Subcutaneous abdominal adipose tissue (tissue), 5 donors: ENCODE measurements at regions not wholly inside any gene's neighbourhood (a gene's known extent, or its start where the extent isn't known, plus 50 kb on each side); places are given as distances from the start of the nearest gene placed in this dataset.
"Not testable (repeated sequence)": the region's sequence is repeated elsewhere in the genome, so short reads cannot be mapped to it uniquely, and the experiment has no call there.

Source experiments
- H3K27ac ChIP-seq: one replicate; pipeline ENCODE4 v1.7.0; 2013; ENCODE audit warnings: low read depth, mild to moderate bottlenecking, inconsistent platforms, low read length, moderate library complexity
- H3K27me3 ChIP-seq, 5 donors: one replicate each; pipeline ENCODE4 v1.7.0; 2013; ENCODE audit warnings: low read length in 5 of 5, inconsistent platforms in 1 of 5; ENCODE audit not compliant: control insufficient read depth in 5 of 5, insufficient read depth in 4 of 5
- H3K36me3 ChIP-seq, 5 donors: one replicate each; pipeline ENCODE4 v1.7.0; 2013; ENCODE audit warnings: low read length in 5 of 5; ENCODE audit not compliant: control insufficient read depth in 5 of 5, insufficient read depth in 5 of 5
- H3K4me1 ChIP-seq, 5 donors: one replicate each; pipeline ENCODE4 v1.7.0; 2013; ENCODE audit warnings: low read length in 5 of 5, mild to moderate bottlenecking in 3 of 5, moderate library complexity in 1 of 5; ENCODE audit not compliant: control insufficient read depth in 5 of 5, insufficient read depth in 5 of 5
- H3K4me3 ChIP-seq, 5 donors: one replicate each; pipeline ENCODE4 v1.7.0; 2013; ENCODE audit warnings: low read length in 5 of 5, low read depth in 1 of 5
- H3K9ac ChIP-seq, 5 donors: one replicate each; pipeline ENCODE4 v1.7.0; 2013; ENCODE audit warnings: low read length in 5 of 5, mild to moderate bottlenecking in 4 of 5, moderate library complexity in 3 of 5
- H3K9me3 ChIP-seq, 5 donors: one replicate each; pipeline ENCODE4 v1.7.0; 2013; ENCODE audit warnings: low read length in 5 of 5; ENCODE audit not compliant: control insufficient read depth in 5 of 5
- donor health status: healthy.
- donor health status: healthy.
- donor health status: healthy.
- donor health status: healthy.
- donor health status: healthy.

DNA sequence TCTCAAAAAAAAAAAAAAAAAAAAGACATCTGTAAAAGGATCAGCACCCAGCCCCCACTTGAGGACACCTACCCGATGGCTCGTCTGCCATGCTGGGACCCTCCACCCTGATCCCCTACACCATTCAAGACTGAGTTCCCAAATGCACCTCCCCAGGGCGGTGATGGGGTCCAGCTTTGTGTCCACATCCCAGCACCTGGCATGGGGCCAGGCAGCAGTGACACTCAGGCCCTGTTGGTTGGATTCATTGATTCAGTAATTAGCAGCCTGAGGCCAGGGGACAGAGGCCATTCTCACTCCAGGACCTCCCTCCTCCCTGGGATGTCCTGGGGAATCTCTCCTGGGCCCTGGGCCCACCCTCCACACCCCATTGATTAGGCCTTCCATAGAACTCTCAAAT lies 88.8 kb upstream of the RUFY1 start:
- H3K4me1 ChIP-seq, result no peaks in the 10 kb centered on the region
- H3K4me3 ChIP-seq, result no peak overlapping the region
- H3K27me3 ChIP-seq, result peaks cover 0 to 2% (median 0%) of the 10 kb centered on the region in 5 donors
- no peak overlapping the region for H3K27ac ChIP-seq
- H3K9me3 ChIP-seq, result peaks cover 2 to 12% (median 9%) of the 10 kb centered on the region in 5 donors
- no peaks in the 10 kb centered on the region for H3K36me3 ChIP-seq
- H3K9ac ChIP-seq, result no peak overlapping the region

DNA sequence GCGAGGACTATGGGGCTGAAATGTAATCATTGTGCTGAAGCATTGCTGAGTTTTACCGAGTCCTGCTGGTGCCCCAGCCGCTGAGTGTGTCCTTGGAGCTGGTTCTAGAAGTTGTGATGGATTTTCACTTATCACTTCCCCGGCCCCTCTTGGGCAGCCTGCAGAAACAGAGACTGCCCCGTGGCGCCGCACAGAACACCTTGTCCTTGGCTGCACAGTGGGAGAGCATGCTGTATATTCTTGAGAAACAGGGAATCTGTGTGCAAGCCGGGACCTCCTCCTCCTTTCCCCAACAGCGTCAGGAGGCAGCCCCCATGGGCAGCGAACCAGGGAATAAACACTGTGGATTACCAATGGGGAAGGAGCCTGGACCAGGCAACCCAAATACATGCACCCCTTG lies 90.6 kb upstream of the RUFY1 start:
- no peak overlapping the region for H3K4me3 ChIP-seq
- H3K9ac ChIP-seq, result no peak overlapping the region

DNA sequence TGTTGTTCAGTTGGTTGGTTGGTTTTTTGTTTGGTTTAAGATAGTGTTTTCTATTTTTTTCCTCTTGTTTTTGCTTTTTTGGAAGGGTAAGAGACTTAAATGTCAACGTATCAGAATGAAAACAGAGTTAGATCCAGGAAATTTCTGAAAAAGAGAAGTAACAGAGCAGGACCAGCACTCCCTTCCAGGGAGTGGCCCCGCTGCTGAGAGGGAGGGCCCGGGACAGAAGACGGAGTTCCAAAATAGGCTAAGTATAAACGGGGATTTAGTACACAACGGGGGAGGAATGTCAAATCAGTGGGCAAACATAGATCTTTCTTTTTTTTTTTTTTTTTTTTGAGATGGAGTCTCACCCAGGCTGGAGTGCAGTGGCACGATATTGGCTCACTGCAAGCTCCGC lies 92.7 kb upstream of the RUFY1 start:
- H3K36me3 ChIP-seq, result no peaks in the 10 kb centered on the region
- H3K9me3 ChIP-seq, result no peaks in the 10 kb centered on the region
- H3K27ac ChIP-seq, result no peak overlapping the region
- H3K9ac ChIP-seq, result no peak overlapping the region
- H3K4me3 ChIP-seq, result no peak overlapping the region
- peaks cover 0 to 2% (median 2%) of the 10 kb centered on the region in 5 donors for H3K27me3 ChIP-seq
- no peaks in the 10 kb centered on the region for H3K4me1 ChIP-seq

More for the DNA sequence above, 90.6 kb upstream of the RUFY1 start:
- Histone ChIP-seq H3K27ac (no peak overlapping the region), H3K9me3 (peaks cover 0 to 9% (median 4%) of the 10 kb centered on the region in 5 donors), H3K36me3 (no peaks in the 10 kb centered on the region), H3K4me1 (no peaks in the 10 kb centered on the region), H3K27me3 (peaks cover 0 to 2% (median 0%) of the 10 kb centered on the region in 5 donors)

GRCh38 chr5:179456075-179456474 lies 94.3 kb upstream of the RUFY1 start:
- not testable (repeated sequence) for H3K27ac ChIP-seq, H3K9me3 ChIP-seq, H3K4me3 ChIP-seq, H3K4me1 ChIP-seq, H3K36me3 ChIP-seq, H3K9ac ChIP-seq, H3K27me3 ChIP-seq

DNA sequence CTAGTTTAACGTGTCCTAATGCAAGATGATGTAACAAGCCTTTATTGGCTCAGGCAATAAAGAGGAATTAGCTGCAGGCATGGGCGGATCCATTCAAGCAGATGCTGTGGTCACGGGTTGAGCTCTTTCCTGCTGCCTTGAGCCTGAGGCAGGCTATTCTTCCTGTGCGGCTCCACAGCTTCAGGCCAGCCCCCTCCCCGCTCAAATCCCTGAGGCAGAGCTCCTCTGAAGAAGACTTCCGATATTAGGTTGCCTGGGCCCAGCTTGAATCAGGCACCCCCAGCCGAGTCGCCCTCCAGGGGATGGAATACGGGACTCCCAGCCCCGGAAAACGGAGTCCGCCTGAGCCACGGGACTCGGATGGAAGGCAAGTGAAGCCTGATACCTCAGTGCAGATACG lies 95.0 kb upstream of the RUFY1 start:
- H3K9me3 ChIP-seq, result peaks cover 0 to 9% (median 4%) of the 10 kb centered on the region in 5 donors

GRCh38 chr5:179454356-179454755 lies 96.0 kb upstream of the RUFY1 start:
- Histone ChIP-seq H3K27ac (no peak overlapping the region), H3K4me3 (no peak overlapping the region), H3K36me3 (no peaks in the 10 kb centered on the region), H3K9ac (no peak overlapping the region), H3K9me3 (peaks cover 0 to 9% (median 4%) of the 10 kb centered on the region in 5 donors), H3K27me3 (peaks cover 0 to 2% (median 0%) of the 10 kb centered on the region in 5 donors), H3K4me1 (no peaks in the 10 kb centered on the region)

More for the DNA sequence above, 95.0 kb upstream of the RUFY1 start:
- H3K4me1 ChIP-seq, result no peaks in the 10 kb centered on the region
- H3K27ac ChIP-seq, result no peak overlapping the region
- H3K36me3 ChIP-seq, result no peaks in the 10 kb centered on the region
- no peak overlapping the region for H3K4me3 ChIP-seq
- H3K27me3 ChIP-seq, result peaks cover 0 to 2% (median 2%) of the 10 kb centered on the region in 5 donors
- no peak overlapping the region for H3K9ac ChIP-seq

- Histone ChIP-seq H3K36me3 (no peaks in the 10 kb centered on the region), H3K9ac (no peak overlapping the region), H3K4me1 (no peaks in the 10 kb centered on the region), H3K27ac (no peak overlapping the region), H3K27me3 (peaks cover 0 to 2% (median 0%) of the 10 kb centered on the region in 5 donors), H3K9me3 (peaks cover 0 to 9% (median 4%) of the 10 kb centered on the region in 5 donors), H3K4me3 (no peak overlapping the region)
These were observed 96.7 kb upstream of the RUFY1 start for GRCh38 chr5:179453616-179454015.

- no peak overlapping the region for H3K9ac ChIP-seq
- peaks cover 0 to 2% (median 0%) of the 10 kb centered on the region in 5 donors for H3K27me3 ChIP-seq
- H3K4me1 ChIP-seq, result no peaks in the 10 kb centered on the region
- H3K4me3 ChIP-seq, result no peak overlapping the region
- peaks cover 0 to 9% (median 4%) of the 10 kb centered on the region in 5 donors for H3K9me3 ChIP-seq
- no peak overlapping the region for H3K27ac ChIP-seq
- no peaks in the 10 kb centered on the region for H3K36me3 ChIP-seq
These were observed 97.8 kb upstream of the RUFY1 start for GRCh38 chr5:179452356-179453230.

DNA sequence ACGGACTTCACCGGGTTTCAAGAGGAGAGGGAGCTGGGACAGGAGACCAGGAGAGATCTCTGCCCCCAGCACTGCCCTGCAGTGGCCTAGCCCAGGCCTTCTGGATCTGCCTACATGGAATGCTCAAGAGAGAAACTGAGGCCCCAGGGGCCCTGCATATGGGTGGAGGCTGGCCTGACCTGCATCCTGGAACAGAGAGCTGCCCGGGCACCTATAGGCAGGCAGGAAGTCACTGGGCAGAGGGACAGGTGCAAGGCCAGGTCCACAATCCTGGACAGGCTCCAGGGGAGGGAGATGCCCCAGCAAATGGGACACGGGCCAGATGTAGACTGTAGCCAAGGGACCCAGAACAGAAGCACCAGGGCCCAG lies 98.5 kb upstream of the RUFY1 start:
- H3K27me3 ChIP-seq, result peaks cover 0 to 2% (median 0%) of the 10 kb centered on the region in 5 donors
- H3K36me3 ChIP-seq, result no peaks in the 10 kb centered on the region
- H3K4me1 ChIP-seq, result no peaks in the 10 kb centered on the region
- no peak overlapping the region for H3K4me3 ChIP-seq
- H3K27ac ChIP-seq, result no peak overlapping the region
- peaks cover 0 to 9% (median 4%) of the 10 kb centered on the region in 5 donors for H3K9me3 ChIP-seq
- H3K9ac ChIP-seq, result no peak overlapping the region

GRCh38 chr5:179451114-179451827 lies 99.1 kb upstream of the RUFY1 start:
- H3K9ac ChIP-seq, result no peak overlapping the region
- no peak overlapping the region for H3K4me3 ChIP-seq
- no peak overlapping the region for H3K27ac ChIP-seq
- no peaks in the 10 kb centered on the region for H3K4me1 ChIP-seq
- H3K36me3 ChIP-seq, result no peaks in the 10 kb centered on the region
- H3K9me3 ChIP-seq, result peaks cover 0 to 9% (median 4%) of the 10 kb centered on the region in 5 donors
- H3K27me3 ChIP-seq, result peaks cover 0 to 2% (median 0%) of the 10 kb centered on the region in 5 donors
